ENCODE measurements at regions not wholly inside any gene's neighbourhood (a gene's known extent, or its start where the extent isn't known, plus 50 kb on each side); places are given as distances from the start of the nearest gene placed in this dataset.

GRCh38 chr14:32013083-32013482 is 64.0 kb upstream of the ARHGAP5 start:
- TF ChIP-seq ZNF8 (CRISPR knock-in tag; IDR thresholded peaks at IDR 0.05), result no peak
- no peak for TF ChIP-seq TSHZ2 (CRISPR knock-in tag; IDR thresholded peaks at IDR 0.05)
- TF ChIP-seq BACH2 (CRISPR knock-in tag; IDR thresholded peaks at IDR 0.05; ENCODE audit: borderline replicate concordance), result no peak
- no peak for TF ChIP-seq TOX (CRISPR knock-in tag; IDR thresholded peaks at IDR 0.05; ENCODE audit: borderline replicate concordance)
- no peak for TF ChIP-seq SNAI2 (CRISPR knock-in tag; IDR thresholded peaks at IDR 0.05)
- TF ChIP-seq RARB (CRISPR knock-in tag; IDR thresholded peaks at IDR 0.05), result no peak
- no peak for TF ChIP-seq ISL1 (CRISPR knock-in tag; IDR thresholded peaks at IDR 0.05)
- TF ChIP-seq PATZ1 (CRISPR knock-in tag; IDR thresholded peaks at IDR 0.05; ENCODE audit: borderline replicate concordance), result no peak
- TF ChIP-seq CREB5 (CRISPR knock-in tag; IDR thresholded peaks at IDR 0.05; ENCODE audit: low read depth), result no peak
- no peak for TF ChIP-seq PPARA (CRISPR knock-in tag; IDR thresholded peaks at IDR 0.05; ENCODE audit: borderline replicate concordance)
